Activated CD4-positive, alpha-beta memory T cell treated with anti-CD3 and anti-CD28 coated beads for 36 hours (primary cell): ENCODE measurements at regions not wholly inside any gene's neighbourhood (a gene's known extent, or its start where the extent isn't known, plus 50 kb on each side); places are given as distances from the start of the nearest gene placed in this dataset.
"Not testable (repeated sequence)": the region's sequence is repeated elsewhere in the genome, so short reads cannot be mapped to it uniquely, and the experiment has no call there.

Source experiments
- CTCF ChIA-PET: fragments of 350-600 bp; sonication (Branson Sonifier 250); formaldehyde crosslinking; loops from one replicate; lab custom pipeline; 2021; ENCODE audit warnings: antibody characterized with exemption, inconsistent platforms; lab: Charles Lee
- POLR2A ChIA-PET: fragments of 350-600 bp; sonication (Branson Sonifier 250); formaldehyde crosslinking; loops from one replicate; lab custom pipeline; 2021; ENCODE audit warnings: antibody characterized with exemption; lab: Charles Lee
- DNase-seq: peaks from one replicate; pipeline ENCODE4 v3.0.0-alpha.2; 2020
- H3K27ac Mint-ChIP-seq: one replicate; pipeline ENCODE4 v1.8.0; 2021; ENCODE audit warnings: mixed read lengths
- H3K27me3 Mint-ChIP-seq: one replicate; pipeline ENCODE4 v1.8.0; 2021; ENCODE audit warnings: mixed read lengths
- H3K36me3 Mint-ChIP-seq: one replicate; pipeline ENCODE4 v1.8.0; 2021; ENCODE audit warnings: mixed read lengths
- H3K4me1 Mint-ChIP-seq: one replicate; pipeline ENCODE4 v1.8.0; 2021; ENCODE audit warnings: low read depth, mixed read lengths
- H3K4me3 Mint-ChIP-seq: one replicate; pipeline ENCODE4 v1.8.0; 2021; ENCODE audit warnings: mild to moderate bottlenecking, mixed read lengths
- H3K9me3 Mint-ChIP-seq: one replicate; pipeline ENCODE4 v1.8.0; 2021; ENCODE audit warnings: mixed read lengths
- intact Hi-C: fragments of 100-400 bp; cut with micrococcal nuclease; formaldehyde crosslinking; loops from one replicate; pipeline ENCODE4 v1.15.1; 2023

GRCh38 chr4:8675906-8676305 is 83.3 kb downstream of the CPZ start:
- CTCF ChIA-PET: no interaction called here
- no peaks in the 10 kb centered on the region for H3K27me3 Mint-ChIP-seq
- H3K4me3 Mint-ChIP-seq: no peak overlapping the region
- no peak overlapping the region for H3K27ac Mint-ChIP-seq
- H3K36me3 Mint-ChIP-seq: no peaks in the 10 kb centered on the region
- intact Hi-C loops: no loop called here
- POLR2A ChIA-PET: no interaction called here
- H3K9me3 Mint-ChIP-seq: no peaks in the 10 kb centered on the region
- DNase-seq: no peak
- no peaks in the 10 kb centered on the region for H3K4me1 Mint-ChIP-seq

- ChIA-PET POLR2A (no interaction called here), CTCF (no interaction called here)
- DNase-seq: no peak
- no peak overlapping the region for H3K27ac Mint-ChIP-seq
- no peaks in the 10 kb centered on the region for H3K9me3 Mint-ChIP-seq
- no peaks in the 10 kb centered on the region for H3K27me3 Mint-ChIP-seq
- intact Hi-C loops: no loop called here
- H3K4me3 Mint-ChIP-seq: no peak overlapping the region
- H3K4me1 Mint-ChIP-seq: no peaks in the 10 kb centered on the region
- no peaks in the 10 kb centered on the region for H3K36me3 Mint-ChIP-seq
These were observed 82.8 kb downstream of the CPZ start for GRCh38 chr4:8675383-8675782.

- ChIA-PET CTCF (no interaction called here), POLR2A (no interaction called here)
- intact Hi-C loops: no loop called here
- DNase-seq: no peak
- Mint-ChIP-seq H3K36me3 (no peaks in the 10 kb centered on the region), H3K4me1 (no peaks in the 10 kb centered on the region), H3K27me3 (no peaks in the 10 kb centered on the region), H3K27ac (no peak overlapping the region), H3K9me3 (no peaks in the 10 kb centered on the region), H3K4me3 (no peak overlapping the region)
These were observed 81.8 kb downstream of the CPZ start for GRCh38 chr4:8674311-8674885.

- intact Hi-C loops, CTCF ChIA-PET: not testable (repeated sequence)
These were observed 80.5 kb downstream of the CPZ start for GRCh38 chr4:8673106-8673505.

GRCh38 chr4:8672486-8672885 is 79.9 kb downstream of the CPZ start:
- ChIA-PET POLR2A (no interaction called here), CTCF (no interaction called here)
- no peaks in the 10 kb centered on the region for H3K36me3 Mint-ChIP-seq
- H3K4me1 Mint-ChIP-seq: no peaks in the 10 kb centered on the region
- intact Hi-C loops: no loop called here
- H3K27me3 Mint-ChIP-seq: peaks cover 3% of the 10 kb centered on the region
- DNase-seq: no peak
- H3K4me3 Mint-ChIP-seq: no peak overlapping the region
- H3K9me3 Mint-ChIP-seq: no peaks in the 10 kb centered on the region
- H3K27ac Mint-ChIP-seq: no peak overlapping the region

More at GRCh38 chr4:8673106-8673505, 80.5 kb downstream of the CPZ start:
- H3K4me1 Mint-ChIP-seq, H3K4me3 Mint-ChIP-seq, DNase-seq, H3K27ac Mint-ChIP-seq, H3K9me3 Mint-ChIP-seq, H3K27me3 Mint-ChIP-seq, POLR2A ChIA-PET, H3K36me3 Mint-ChIP-seq: not testable (repeated sequence)

- intact Hi-C loops: no loop called here
- H3K27ac Mint-ChIP-seq: no peak overlapping the region
- POLR2A ChIA-PET: no interaction called here
- no peaks in the 10 kb centered on the region for H3K36me3 Mint-ChIP-seq
- CTCF ChIA-PET: no interaction called here
- peaks cover 3% of the 10 kb centered on the region for H3K27me3 Mint-ChIP-seq
- H3K9me3 Mint-ChIP-seq: no peaks in the 10 kb centered on the region
- no peaks in the 10 kb centered on the region for H3K4me1 Mint-ChIP-seq
- H3K4me3 Mint-ChIP-seq: no peak overlapping the region
- DNase-seq: no peak
These were observed 79.2 kb downstream of the CPZ start for GRCh38 chr4:8671712-8672290.
